HCT116 (cell line): ENCODE measurements at regions not wholly inside any gene's neighbourhood (a gene's known extent, or its start where the extent isn't known, plus 50 kb on each side); places are given as distances from the start of the nearest gene placed in this dataset.
"Not testable (repeated sequence)": the region's sequence is repeated elsewhere in the genome, so short reads cannot be mapped to it uniquely, and the experiment has no call there.

Experiments used
- ATAC-seq: fragments of 200-7000 bp; cut with Tn5 transposase; 2 replicates; pipeline ENCODE4 v1.9.1; 2020; ENCODE audit warnings: mild to moderate bottlenecking, moderate library complexity
- BruUV-seq: library from RNA; stranded (reverse); fragments of 400-500 nt; replicated peaks from 2 replicates; lab custom pipeline; 2021; lab: Mats Ljungman, UMichigan
- CTCF ChIA-PET: fragments of 300-600 bp; sonication (Branson Sonifier 250); formaldehyde crosslinking; loops from one replicate; lab custom pipeline; 2021; ENCODE audit warnings: antibody characterized with exemption; lab: Charles Lee
- POLR2A ChIA-PET: fragments of 300-600, 350-600 bp; sonication (Branson Sonifier 250); formaldehyde crosslinking; loops from one replicate; lab custom pipeline; 2021; ENCODE audit warnings: antibody characterized with exemption; lab: Charles Lee
- RAD21 ChIA-PET, 2 experiments: fragments of 300-600 bp; sonication (Branson Sonifier 250); formaldehyde crosslinking; loops; one replicate each; lab custom pipeline; 2023; ENCODE audit warnings: low total read pairs in 2 of 2; ENCODE audit not compliant: uncharacterized antibody in 2 of 2, unreplicated experiment in 2 of 2, low non-redundant PET in 1 of 2; lab: Charles Lee
- DNase-seq: peaks from one replicate; pipeline ENCODE4 v3.0.0-alpha.2; 2010; ENCODE audit warnings: low read depth, low spot score
- H2AFZ ChIP-seq: fragments of 200-600 bp; shearing (Covaris generic), sonication (generic); 2 replicates; pipeline ENCODE4 v1.6.1; 2017; ENCODE audit warnings: low read depth, mixed run types, mixed read lengths, antibody characterized with exemption, low read length; ENCODE audit not compliant: poor library complexity, severe bottlenecking
- H3K27ac ChIP-seq: 2 replicates; pipeline ENCODE4 v1.5.1; 2012; ENCODE audit warnings: low read depth, low read length
- H3K27me3 ChIP-seq: fragments of 200-600 bp; sonication (generic); 2 replicates; pipeline ENCODE4 v1.6.1; 2016; ENCODE audit warnings: mixed run types, low read length, mixed read lengths; ENCODE audit not compliant: insufficient read depth
- H3K36me3 ChIP-seq, 2 experiments: fragments of 200-500 bp in 1 of 2; fragments of 200-600 bp in 1 of 2; sonication (Bioruptor generic) in 1 of 2; sonication (generic) in 1 of 2; 2 replicates each; pipeline versions ENCODE4 v1.5.1 to v1.6.1; 2014 to 2016; ENCODE audit warnings: low read length in 2 of 2, inconsistent platforms in 1 of 2, mixed read lengths in 1 of 2, mixed run types in 1 of 2; ENCODE audit not compliant: insufficient read depth in 2 of 2, control insufficient read depth in 1 of 2
- H3K4me1 ChIP-seq, 2 experiments: fragments of 200-600 bp in 1 of 2; sonication (generic) in 1 of 2; 2 replicates each; pipeline versions ENCODE4 v1.5.1 to v1.6.1; 2012 to 2017; ENCODE audit warnings: low read length in 2 of 2, inconsistent platforms in 1 of 2, mild to moderate bottlenecking in 1 of 2, mixed read lengths in 1 of 2, mixed run types in 1 of 2, moderate library complexity in 1 of 2; ENCODE audit not compliant: insufficient read depth in 2 of 2, control insufficient read depth in 1 of 2
- H3K4me2 ChIP-seq: fragments of 200-600 bp; sonication (generic); 2 replicates; pipeline ENCODE4 v1.6.1; 2017; ENCODE audit warnings: mixed run types, low read length, mixed read lengths
- H3K4me3 ChIP-seq, 2 experiments: fragments of 200-600 bp in 1 of 2; sonication (generic) in 1 of 2; replicated peaks in 1 of 2; 2 replicates each; pipeline ENCODE4 v1.5.1; 2011 to 2016; ENCODE audit warnings: low read length in 2 of 2, control low read depth in 1 of 2, low read depth in 1 of 2, mild to moderate bottlenecking in 1 of 2, mixed read lengths in 1 of 2, mixed run types in 1 of 2
- H3K79me2 ChIP-seq: fragments of 200-600 bp; sonication (generic); 2 replicates; pipeline ENCODE4 v1.6.1; 2017; ENCODE audit warnings: mild to moderate bottlenecking, mixed run types, low read length, moderate library complexity, mixed read lengths; ENCODE audit not compliant: insufficient read depth
- H3K9ac ChIP-seq: fragments of 200-600 bp; sonication (generic); 2 replicates; pipeline ENCODE4 v1.6.1; 2016; ENCODE audit warnings: low read length, mixed read lengths
- H3K9me2 ChIP-seq: fragments of 200-600 bp; sonication (generic), shearing (Covaris generic); 2 replicates; pipeline ENCODE4 v1.6.1; 2017; ENCODE audit warnings: mixed run types, mild to moderate bottlenecking, moderate library complexity; ENCODE audit not compliant: insufficient read depth
- H3K9me3 ChIP-seq, 2 experiments: fragments of 200-500 bp in 1 of 2; fragments of 200-600 bp in 1 of 2; sonication (Bioruptor generic) in 1 of 2; sonication (generic) in 1 of 2; 2 replicates each; pipeline ENCODE4 v1.6.1; 2014 to 2017; ENCODE audit warnings: low read length in 2 of 2, mixed read lengths in 2 of 2, inconsistent platforms in 1 of 2, low read depth in 1 of 2, mild to moderate bottlenecking in 1 of 2, mixed run types in 1 of 2, moderate library complexity in 1 of 2; ENCODE audit not compliant: control insufficient read depth in 1 of 2, insufficient read depth in 1 of 2
- H4K20me1 ChIP-seq: fragments of 200-600 bp; sonication (generic), shearing (Covaris generic); 2 replicates; pipeline ENCODE4 v1.6.1; 2017; ENCODE audit warnings: mixed run types, mild to moderate bottlenecking, moderate library complexity; ENCODE audit not compliant: insufficient read depth
- ATF3 ChIP-seq: IDR thresholded peaks from 2 replicates; pipeline ENCODE4 v1.6.1; 2012
- CBX3 ChIP-seq: IDR thresholded peaks from 2 replicates; pipeline ENCODE4 v1.6.1; 2012; ENCODE audit warnings: low read depth
- CTCF ChIP-seq, 3 experiments: fragments of 200-600 bp in 1 of 3; sonication (generic) in 1 of 3; IDR thresholded peaks in 2 of 3; conservative IDR thresholded peaks in 1 of 3; 2 replicates each; pipeline ENCODE4 v1.5.1; 2012 to 2017; ENCODE audit warnings: low read depth in 2 of 3, low read length in 2 of 3, antibody characterized with exemption in 1 of 3, borderline replicate concordance in 1 of 3, control low read depth in 1 of 3, mild to moderate bottlenecking in 1 of 3, mixed read lengths in 1 of 3, mixed run types in 1 of 3, moderate library complexity in 1 of 3; ENCODE audit not compliant: insufficient read depth in 1 of 3
- ELF1 ChIP-seq: IDR thresholded peaks from 2 replicates; pipeline ENCODE4 v1.6.1; 2012; ENCODE audit warnings: low read depth, borderline replicate concordance
- EZH2phosphoT487 ChIP-seq: fragments of 200-600 bp; IDR thresholded peaks from 2 replicates; pipeline ENCODE4 v1.6.1; 2018; ENCODE audit warnings: antibody characterized with exemption, borderline replicate concordance
- MAX ChIP-seq: IDR thresholded peaks from 2 replicates; pipeline ENCODE4 v1.6.1; 2012
- RAD21 ChIP-seq: IDR thresholded peaks from 2 replicates; pipeline ENCODE4 v1.6.1; 2012; ENCODE audit warnings: low read depth, mild to moderate bottlenecking
- SP1 ChIP-seq: IDR thresholded peaks from 2 replicates; pipeline ENCODE4 v1.6.1; 2012; ENCODE audit warnings: low read depth
- SRF ChIP-seq: IDR thresholded peaks from 2 replicates; pipeline ENCODE4 v1.6.1; 2012; ENCODE audit warnings: low read depth
- ZNF274 ChIP-seq: fragments of 200-500 bp; sonication (Bioruptor generic); IDR thresholded peaks from 2 replicates; pipeline ENCODE4 v1.6.1; 2014; ENCODE audit warnings: mild to moderate bottlenecking, low read depth, low read length, inconsistent platforms
- intact Hi-C: fragments of 100-400 bp; cut with micrococcal nuclease; formaldehyde crosslinking; loops from 2 replicates; pipeline ENCODE4 v1.10.0; 2022

- TF ChIP-seq CTCF (IDR thresholded peaks at IDR 0.05 in 2 of 3, conservative IDR thresholded peaks at IDR 0.05 in 1 of 3; ENCODE audit: borderline replicate concordance in 1 of 3, insufficient read depth in 1 of 3, low read depth in 2 of 3, low read length in 2 of 3) (no peak), RAD21 (no peak), EZH2phosphoT487 (no peak)
These were observed 508.7 kb upstream of the GRAMD2B start (continued) for GRCh38 chr5:125914471-125914870.

- CTCF ChIA-PET, POLR2A ChIA-PET, H3K27me3 ChIP-seq, H3K27ac ChIP-seq, DNase-seq, intact Hi-C loops, H3K9ac ChIP-seq, H3K4me1 ChIP-seq, BruUV-seq, H3K36me3 ChIP-seq, H3K9me3 ChIP-seq, H2AFZ ChIP-seq, H4K20me1 ChIP-seq, RAD21 ChIA-PET, ATAC-seq, H3K4me3 ChIP-seq, H3K4me2 ChIP-seq, H3K9me2 ChIP-seq, H3K79me2 ChIP-seq: not testable (repeated sequence)
These were observed 499.3 kb upstream of the GRAMD2B start for GRCh38 chr5:125923958-125924357.

- no peak overlapping the region for H3K9ac ChIP-seq
- TF ChIP-seq CBX3 (no peak), SRF (no peak), ELF1 (no peak), MAX (no peak), ATF3 (no peak), ZNF274 (no peak), SP1 (no peak)
- ChIA-PET CTCF (no interaction called here), POLR2A (no interaction called here), RAD21 (no interaction called here)
- no peak overlapping the region for H2AFZ ChIP-seq
- ATAC-seq, result no peak
- no peaks in the 10 kb centered on the region for H3K36me3 ChIP-seq
- no TSS peak for BruUV-seq
- no peak overlapping the region for H3K27ac ChIP-seq
- H4K20me1 ChIP-seq, result no peaks in the 10 kb centered on the region
- H3K9me2 ChIP-seq, result no peaks in the 10 kb centered on the region
- DNase-seq, result no peak
- no peaks in the 10 kb centered on the region for H3K9me3 ChIP-seq
- H3K79me2 ChIP-seq, result no peaks in the 10 kb centered on the region
- H3K27me3 ChIP-seq, result no peaks in the 10 kb centered on the region
- H3K4me2 ChIP-seq, result no peak overlapping the region
- H3K4me1 ChIP-seq, result no peaks in the 10 kb centered on the region
- H3K4me3 ChIP-seq, result no peak overlapping the region
- intact Hi-C loops, result no loop called here
These were observed 497.0 kb upstream of the GRAMD2B start for GRCh38 chr5:125926172-125926571.
